HUES64 (cell line): ENCODE measurements at regions not wholly inside any gene's neighbourhood (a gene's known extent, or its start where the extent isn't known, plus 50 kb on each side); places are given as distances from the start of the nearest gene placed in this dataset.

Experiments used
- H3K27ac ChIP-seq: 2 replicates; pipeline ENCODE4 v1.7.0; 2013; ENCODE audit warnings: low read depth, low read length, inconsistent platforms
- H3K27me3 ChIP-seq: 2 replicates; pipeline ENCODE4 v1.6.1; 2013; ENCODE audit warnings: mild to moderate bottlenecking, low read length; ENCODE audit not compliant: insufficient read depth
- H3K36me3 ChIP-seq: 2 replicates; pipeline ENCODE4 v1.6.1; 2013; ENCODE audit warnings: mild to moderate bottlenecking, low read length; ENCODE audit not compliant: insufficient read depth
- H3K4me1 ChIP-seq: 2 replicates; pipeline ENCODE4 v1.6.1; 2013; ENCODE audit warnings: mild to moderate bottlenecking, low read length, moderate library complexity; ENCODE audit not compliant: insufficient read depth
- H3K4me3 ChIP-seq: 2 replicates; pipeline ENCODE4 v1.5.1; 2013; ENCODE audit warnings: mild to moderate bottlenecking, low read length, moderate library complexity
- H3K9ac ChIP-seq: 2 replicates; pipeline ENCODE4 v1.6.1; 2013; ENCODE audit warnings: mild to moderate bottlenecking, low read depth, low read length
- H3K9me3 ChIP-seq: 2 replicates; pipeline ENCODE4 v1.6.1; 2013; ENCODE audit warnings: low read depth, low read length; ENCODE audit not compliant: insufficient read depth
- whole genome bisulfite sequencing: fragments of 150-250, 120-280 bp; methylation state at CpG from one replicate; pipeline ENCODE4 v1.1.7; 2013; ENCODE audit warnings: missing lambda C conversion rate; 5-methylcytosine and 5-hydroxymethylcytosine counted together

DNA sequence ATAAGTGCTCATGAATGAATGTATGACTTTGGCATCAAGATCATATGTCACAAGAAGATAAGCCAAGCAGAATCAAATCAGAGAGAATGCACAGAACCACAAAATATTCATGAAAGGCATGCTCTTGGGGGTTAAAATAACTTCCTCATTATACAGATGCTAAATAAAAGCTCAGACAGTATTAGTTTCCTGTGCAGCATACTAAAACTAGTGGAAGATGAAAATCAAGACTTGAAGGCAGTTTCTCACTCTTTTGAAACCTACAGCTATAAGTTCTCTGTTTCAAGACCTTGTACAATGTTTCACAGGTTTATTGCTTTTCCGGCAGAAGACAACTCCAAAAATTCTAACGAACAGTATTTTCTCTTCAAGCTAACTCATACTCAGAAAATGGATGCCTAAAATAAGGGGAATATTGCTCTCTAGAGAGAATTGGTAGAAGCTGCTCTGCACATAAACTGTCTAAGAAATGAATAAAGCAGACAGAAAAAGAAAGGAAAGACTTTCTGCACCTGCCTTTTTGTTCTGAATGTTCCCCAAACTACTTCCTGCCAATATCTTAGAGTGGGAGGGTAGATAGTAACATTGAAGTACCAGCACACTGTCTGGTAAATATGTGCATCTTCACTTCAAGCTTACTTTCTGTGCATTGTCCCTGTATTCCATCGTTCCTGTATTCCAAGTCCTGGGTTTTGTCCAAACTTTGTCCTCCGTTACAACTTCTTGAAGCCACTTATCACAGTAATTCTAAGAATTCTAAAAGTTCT lies 639.4 kb upstream of the FAT3 start:
- H3K27ac ChIP-seq = no peak overlapping the region

DNA sequence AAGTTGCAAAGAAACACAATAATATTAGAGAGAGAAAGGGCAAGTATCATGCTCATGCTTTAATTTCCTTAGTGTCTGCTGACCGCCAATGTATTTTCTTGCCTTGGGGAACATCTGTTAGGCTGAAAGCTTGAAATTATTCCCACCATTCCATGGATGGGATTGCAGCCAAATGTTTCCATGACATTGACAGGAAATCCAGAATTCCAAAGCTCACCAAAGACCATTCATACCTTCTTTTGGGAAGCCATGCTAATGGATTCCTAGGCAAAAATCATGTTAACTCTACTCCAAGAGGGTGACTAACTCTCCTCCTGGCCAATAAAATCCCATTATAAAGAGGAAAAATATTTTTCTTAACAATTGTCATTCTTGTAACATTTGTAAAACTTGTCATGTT lies 661.4 kb upstream of the FAT3 start:
- no peaks in the 10 kb centered on the region for H3K27me3 ChIP-seq
- no peak overlapping the region for H3K4me3 ChIP-seq
- no peaks in the 10 kb centered on the region for H3K4me1 ChIP-seq
- no peak overlapping the region for H3K27ac ChIP-seq
- no peak overlapping the region for H3K9ac ChIP-seq
- H3K9me3 ChIP-seq = no peaks in the 10 kb centered on the region
- whole genome bisulfite sequencing = 100% methylated on average over 1 of the region's 1 CpG
- no peaks in the 10 kb centered on the region for H3K36me3 ChIP-seq

More for the DNA sequence above, 639.4 kb upstream of the FAT3 start:
- no peaks in the 10 kb centered on the region for H3K27me3 ChIP-seq
- H3K4me3 ChIP-seq = no peak overlapping the region
- 96% methylated on average over 4 of the region's 4 CpGs for WGBS
- no peaks in the 10 kb centered on the region for H3K36me3 ChIP-seq
- no peaks in the 10 kb centered on the region for H3K4me1 ChIP-seq
- H3K9me3 ChIP-seq = 0 out of 2 replicates have a peak, but pooled peaks cover 3% of the 10 kb centered on the region
- no peak overlapping the region for H3K9ac ChIP-seq

DNA sequence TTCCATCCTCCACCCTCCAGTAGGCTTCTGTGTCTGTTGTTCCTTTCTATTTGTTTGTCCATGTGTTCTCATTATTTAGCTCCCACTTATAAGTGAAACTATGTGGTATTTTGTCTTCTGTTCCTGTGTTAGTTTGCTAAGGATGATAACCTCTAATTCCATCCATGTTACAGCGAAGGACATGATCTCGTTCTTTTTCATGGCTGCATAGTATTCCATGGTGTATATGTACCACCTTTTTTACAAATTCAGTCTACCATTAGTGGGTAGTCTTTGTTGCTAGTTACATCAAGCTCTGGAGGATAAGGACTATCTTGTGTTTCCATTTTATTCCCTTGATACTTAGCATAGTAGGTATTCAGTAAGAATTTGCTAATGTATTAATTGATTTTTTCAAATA lies 664.2 kb upstream of the FAT3 start:
- Histone ChIP-seq H3K27me3 (no peaks in the 10 kb centered on the region), H3K36me3 (no peaks in the 10 kb centered on the region), H3K4me3 (no peak overlapping the region), H3K27ac (no peak overlapping the region), H3K4me1 (no peaks in the 10 kb centered on the region), H3K9ac (no peak overlapping the region), H3K9me3 (no peaks in the 10 kb centered on the region)
- no CpG with 5 or more reads among the region's 2 CpGs for WGBS

DNA sequence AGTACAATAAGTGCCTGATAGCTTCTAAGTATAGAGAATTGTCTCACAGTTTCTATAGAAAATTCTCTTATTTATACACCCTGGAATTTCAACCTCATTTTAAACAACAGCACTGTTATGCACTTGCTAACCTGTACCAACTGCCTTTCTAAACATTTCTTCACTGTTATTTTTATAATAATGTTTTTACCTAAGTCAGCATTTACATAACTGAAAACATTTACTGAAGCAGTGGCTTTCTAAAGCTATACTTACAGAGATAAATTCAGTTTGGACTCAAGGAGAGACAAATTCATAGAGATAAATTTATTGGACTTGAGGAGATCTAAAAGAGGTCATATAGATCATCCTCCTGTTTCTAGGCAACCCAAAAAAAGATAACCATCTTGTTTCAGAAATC lies 686.6 kb upstream of the FAT3 start:
- H3K36me3 ChIP-seq = no peaks in the 10 kb centered on the region
- H3K27ac ChIP-seq = no peak overlapping the region
- no peak overlapping the region for H3K4me3 ChIP-seq
- H3K9me3 ChIP-seq = no peaks in the 10 kb centered on the region
- no peak overlapping the region for H3K9ac ChIP-seq
- no peaks in the 10 kb centered on the region for H3K27me3 ChIP-seq
- 0 out of 2 replicates have a peak, but pooled peaks cover 6% of the 10 kb centered on the region for H3K4me1 ChIP-seq

DNA sequence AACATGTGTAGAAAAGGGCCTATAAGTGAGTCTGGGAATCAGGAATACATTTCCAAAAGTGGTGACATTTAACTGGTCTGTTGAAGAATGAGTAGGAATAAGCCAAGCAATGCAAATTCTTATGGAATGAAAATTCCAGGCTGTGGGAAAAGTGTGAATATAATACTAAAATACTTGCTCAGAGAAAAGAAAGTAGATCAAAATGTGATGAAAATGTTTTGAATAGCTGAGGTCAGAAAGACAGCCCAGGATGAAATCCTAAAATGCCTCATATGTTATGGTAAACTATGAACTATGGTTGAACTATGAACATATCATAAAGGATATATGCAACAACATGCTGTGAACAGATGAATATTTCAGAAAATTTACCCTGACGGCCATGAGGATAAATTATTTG lies 688.3 kb upstream of the FAT3 start:
- Histone ChIP-seq H3K27ac (no peak overlapping the region), H3K4me3 (no peak overlapping the region), H3K36me3 (no peaks in the 10 kb centered on the region), H3K9ac (no peak overlapping the region), H3K4me1 (0 out of 2 replicates have a peak, but pooled peaks cover 2% of the 10 kb centered on the region), H3K27me3 (no peaks in the 10 kb centered on the region), H3K9me3 (no peaks in the 10 kb centered on the region)
- 91% methylated on average over 1 of the region's 1 CpG for WGBS

GRCh38 chr11:91528965-91529364 lies 695.7 kb upstream of the FAT3 start:
- Histone ChIP-seq H3K36me3 (no peaks in the 10 kb centered on the region), H3K4me1 (no peaks in the 10 kb centered on the region), H3K9ac (no peak overlapping the region), H3K27me3 (no peaks in the 10 kb centered on the region), H3K9me3 (peaks cover 2% of the 10 kb centered on the region; the same call in 1 of the 2 replicates), H3K4me3 (no peak overlapping the region), H3K27ac (no peak overlapping the region)
- no CpG with 5 or more reads among the region's 1 CpG for WGBS

DNA sequence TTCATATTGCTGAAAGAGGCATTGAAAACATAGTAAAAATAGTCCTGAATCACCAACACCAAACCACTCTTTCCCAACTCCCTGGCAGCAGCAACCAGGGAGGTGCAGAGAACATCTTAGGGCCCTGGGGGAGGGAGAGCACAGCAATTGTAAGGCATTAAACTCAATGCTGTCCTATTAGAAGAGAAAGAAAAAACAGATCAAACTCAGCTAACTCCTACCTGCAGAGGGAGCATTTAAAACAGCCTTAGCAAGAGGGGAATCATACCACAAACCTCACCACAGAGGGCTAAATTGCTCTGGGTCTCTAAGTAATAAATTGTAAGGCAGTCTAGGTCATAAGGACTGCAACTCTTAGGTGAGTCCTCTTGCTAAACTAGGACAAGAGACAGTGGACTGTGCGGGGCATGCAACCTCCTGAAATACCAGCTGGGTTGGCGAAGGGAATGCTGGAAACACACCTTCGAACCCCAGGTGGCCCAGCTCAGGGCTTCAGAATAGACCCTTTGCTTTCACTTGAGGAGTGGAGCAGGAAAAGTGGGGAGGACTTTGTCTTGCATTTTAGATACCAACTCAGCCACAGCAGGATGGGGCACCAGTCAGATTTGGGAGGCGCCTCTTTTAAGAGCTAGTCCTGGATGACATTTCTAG lies 697.1 kb upstream of the FAT3 start:
- H3K4me3 ChIP-seq = no peak overlapping the region
- H3K4me1 ChIP-seq = no peaks in the 10 kb centered on the region
- no peak overlapping the region for H3K27ac ChIP-seq
- WGBS = 73% methylated on average over 4 of the region's 4 CpGs
- H3K9ac ChIP-seq = no peak overlapping the region
- no peaks in the 10 kb centered on the region for H3K27me3 ChIP-seq
- H3K36me3 ChIP-seq = no peaks in the 10 kb centered on the region
- peaks cover 2% of the 10 kb centered on the region; the same call in 1 of the 2 replicates for H3K9me3 ChIP-seq

DNA sequence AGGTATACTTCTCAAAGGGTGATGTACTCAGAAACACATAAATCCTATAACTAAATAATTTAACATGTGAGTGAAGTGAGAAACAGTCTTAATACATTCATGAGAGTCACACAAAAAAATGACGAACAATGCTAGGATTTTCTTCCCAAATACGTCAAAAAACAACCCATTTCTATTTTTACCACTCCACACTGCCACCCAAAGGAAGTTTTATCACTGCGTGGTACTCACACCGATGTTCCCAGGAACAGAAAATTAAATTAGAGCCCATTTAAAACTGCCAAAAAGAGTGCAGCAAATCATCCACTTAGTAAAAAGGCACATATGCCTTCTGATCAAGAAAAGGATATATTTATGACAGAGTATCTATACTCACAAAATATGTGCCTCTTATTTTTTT lies 710.9 kb upstream of the FAT3 start:
- WGBS = 38% methylated on average over 4 of the region's 4 CpGs
- Histone ChIP-seq H3K4me3 (no peak overlapping the region), H3K27ac (no peak overlapping the region)

GRCh38 chr11:91497847-91498246 lies 726.8 kb upstream of the FAT3 start:
- WGBS = no CpG with 5 or more reads among the region's 1 CpG

More for the DNA sequence above, 710.9 kb upstream of the FAT3 start:
- no peaks in the 10 kb centered on the region for H3K36me3 ChIP-seq
- H3K4me1 ChIP-seq = 0 out of 2 replicates have a peak, but pooled peaks cover 5% of the 10 kb centered on the region
- no peaks in the 10 kb centered on the region for H3K27me3 ChIP-seq
- H3K9me3 ChIP-seq = no peaks in the 10 kb centered on the region
- H3K9ac ChIP-seq = no peak overlapping the region

GRCh38 chr11:91495837-91496236 lies 728.8 kb upstream of the FAT3 start:
- H3K27me3 ChIP-seq = no peaks in the 10 kb centered on the region
- H3K36me3 ChIP-seq = no peaks in the 10 kb centered on the region
- H3K4me3 ChIP-seq = no peak overlapping the region
- no peak overlapping the region for H3K27ac ChIP-seq
- H3K9me3 ChIP-seq = no peaks in the 10 kb centered on the region
- no peak overlapping the region for H3K9ac ChIP-seq
- no peaks in the 10 kb centered on the region for H3K4me1 ChIP-seq

More at GRCh38 chr11:91497847-91498246, 726.8 kb upstream of the FAT3 start:
- Histone ChIP-seq H3K4me1 (no peaks in the 10 kb centered on the region), H3K36me3 (no peaks in the 10 kb centered on the region), H3K4me3 (no peak overlapping the region), H3K27me3 (no peaks in the 10 kb centered on the region), H3K9ac (no peak overlapping the region), H3K27ac (no peak overlapping the region), H3K9me3 (no peaks in the 10 kb centered on the region)

- Histone ChIP-seq H3K36me3 (no peaks in the 10 kb centered on the region), H3K27ac (peak overlapping the region; percentile 84), H3K9me3 (peaks cover 3% of the 10 kb centered on the region; the same call in 1 of the 2 replicates), H3K4me3 (no peak overlapping the region), H3K4me1 (peaks cover 4% of the 10 kb centered on the region; the same call in 1 of the 2 replicates), H3K9ac (no peak overlapping the region), H3K27me3 (no peaks in the 10 kb centered on the region)
- WGBS = 68% methylated on average over 5 of the region's 5 CpGs
These were observed 734.6 kb upstream of the FAT3 start for GRCh38 chr11:91489989-91490388.
